Upper lobe of left lung (tissue), 6 donors: ENCODE measurements at regions not wholly inside any gene's neighbourhood (a gene's known extent, or its start where the extent isn't known, plus 50 kb on each side); places are given as distances from the start of the nearest gene placed in this dataset.

ENCODE experiments used
- ATAC-seq, 2 donors: fragments of 200-7000 bp; cut with Tn5 transposase; one replicate each; pipeline ENCODE4 v1.9.1; 2022; ENCODE audit warnings: mild to moderate bottlenecking in 2 of 2, moderate library complexity in 2 of 2; ENCODE audit not compliant: low FRiP score in 2 of 2
- DNase-seq, 2 donors: peaks; one replicate each; pipeline ENCODE4 v3.0.0-alpha.2; 2019 to 2020
- H3K27ac ChIP-seq, 4 donors: fragments of 200-600 bp; sonication (generic); one replicate each; pipeline ENCODE4 v1.5.1; 2016 to 2019
- H3K27me3 ChIP-seq, 4 donors: fragments of 200-600 bp; sonication (generic); one replicate each; pipeline ENCODE4 v1.5.1; 2017 to 2019
- H3K36me3 ChIP-seq, 4 donors: fragments of 200-600 bp; sonication (generic); one replicate each; pipeline ENCODE4 v1.5.1; 2016 to 2019
- H3K4me1 ChIP-seq, 4 donors: fragments of 200-600 bp; sonication (generic); one replicate each; pipeline ENCODE4 v1.5.1; 2018 to 2019
- H3K4me3 ChIP-seq, 4 donors: fragments of 200-600 bp; sonication (generic); one replicate each; pipeline ENCODE4 v1.5.1; 2017 to 2019; ENCODE audit warnings: mild to moderate bottlenecking in 2 of 4, moderate library complexity in 1 of 4
- H3K9me3 ChIP-seq, 4 donors: fragments of 200-600 bp; sonication (generic); one replicate each; pipeline ENCODE4 v1.5.1; 2018 to 2019
- CTCF ChIP-seq, 6 experiments: fragments of 450-650 bp in 4 of 6; fragments of 200-600 bp in 2 of 6; sonication (generic) in 2 of 6; IDR thresholded peaks; one replicate each; pipeline ENCODE4 v1.5.1; 2016 to 2019; ENCODE audit warnings: antibody characterized with exemption in 6 of 6
- EP300 ChIP-seq, 4 donors: sonication (generic); formaldehyde crosslinking; IDR thresholded peaks; one replicate each; pipeline ENCODE4 v1.5.1; 2017; ENCODE audit warnings: antibody characterized with exemption in 4 of 4, control low read depth in 2 of 4
- POLR2A ChIP-seq, 4 donors: fragments of 450-650 bp; IDR thresholded peaks; one replicate each; pipeline ENCODE4 v1.5.1; 2016 to 2017; ENCODE audit warnings: antibody characterized with exemption in 4 of 4, mild to moderate bottlenecking in 2 of 4
- POLR2AphosphoS5 ChIP-seq, 2 donors: sonication (generic); formaldehyde crosslinking; IDR thresholded peaks; one replicate each; pipeline ENCODE4 v1.5.1; 2017; ENCODE audit warnings: antibody characterized with exemption in 2 of 2
- WGBS, 2 donors: methylation state at CpG; one replicate each; pipeline ENCODE4 v1.1.5; 2017 to 2018; 5-methylcytosine and 5-hydroxymethylcytosine counted together
- donor health status: DM: no; HTN: no; CAD: no; lungs with moderate emphysema.
- donor health status: DM: no; HTN: yes; CAD: no; lungs with severe emphysema.

- Histone ChIP-seq H3K4me1 (no peaks in the 10 kb centered on the region), H3K27ac (no peak overlapping the region), H3K27me3 (no peaks in the 10 kb centered on the region), H3K4me3 (no peak overlapping the region), H3K9me3 (peaks cover 0 to 6% (median 0%) of the 10 kb centered on the region in 4 donors), H3K36me3 (no peaks in the 10 kb centered on the region)
- ATAC-seq (peak in 1 of 2 donors; percentile 11), DNase-seq (no peak)
- TF ChIP-seq EP300 (IDR thresholded peaks at IDR 0.05) (no peak), POLR2AphosphoS5 (IDR thresholded peaks at IDR 0.05) (no peak), CTCF (IDR thresholded peaks at IDR 0.05) (no peak), POLR2A (IDR thresholded peaks at IDR 0.05) (no peak)
- WGBS, 2 donors = 77% methylated on average over 1 of the region's 1 CpG
Measured at GRCh38 chr2:220779511-220779910, 792.6 kb downstream of the EPHA4 start.

DNA sequence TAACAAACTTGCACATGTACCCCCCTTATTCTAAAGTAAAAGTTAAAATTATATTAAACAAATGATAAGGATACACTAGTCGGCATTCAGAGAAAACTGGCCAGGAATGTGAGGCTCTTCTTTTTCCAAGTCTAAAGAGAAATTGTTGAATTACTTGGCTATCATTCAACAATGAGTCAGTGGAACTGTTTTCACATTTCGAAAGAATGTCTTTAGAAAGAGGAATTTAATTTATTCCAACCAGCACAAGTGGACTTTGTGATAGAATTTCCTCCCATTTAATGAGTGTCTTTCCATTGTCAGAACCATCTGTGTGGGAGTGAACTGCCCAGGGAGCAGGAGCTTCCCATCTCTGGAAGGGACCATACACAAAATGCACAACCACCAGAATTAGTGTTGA lies 792.2 kb downstream of the EPHA4 start:
- Histone ChIP-seq H3K27me3 (no peaks in the 10 kb centered on the region), H3K27ac (no peak overlapping the region), H3K36me3 (no peaks in the 10 kb centered on the region), H3K9me3 (peaks cover 0 to 6% (median 0%) of the 10 kb centered on the region in 4 donors), H3K4me1 (no peaks in the 10 kb centered on the region), H3K4me3 (no peak overlapping the region)
- WGBS, 2 donors = 49 to 54% methylated on average over 2 of the region's 2 CpGs
- DNase-seq = no peak
- peak in 1 of 2 donors; percentile 46 for ATAC-seq
- no peak for TF ChIP-seq POLR2AphosphoS5 (IDR thresholded peaks at IDR 0.05)
- TF ChIP-seq CTCF (IDR thresholded peaks at IDR 0.05) = no peak
- no peak for TF ChIP-seq POLR2A (IDR thresholded peaks at IDR 0.05)
- TF ChIP-seq EP300 (IDR thresholded peaks at IDR 0.05) = no peak

GRCh38 chr2:220781622-220782241 lies 790.4 kb downstream of the EPHA4 start:
- Histone ChIP-seq H3K27ac (no peak overlapping the region), H3K36me3 (no peaks in the 10 kb centered on the region), H3K9me3 (peaks cover 0 to 6% (median 0%) of the 10 kb centered on the region in 4 donors), H3K4me1 (no peaks in the 10 kb centered on the region), H3K4me3 (no peak overlapping the region), H3K27me3 (no peaks in the 10 kb centered on the region)
- 61 to 66% methylated on average over 5 of the region's 5 CpGs for WGBS, 2 donors
- ATAC-seq (no peak), DNase-seq (no peak)
- TF ChIP-seq POLR2AphosphoS5 (IDR thresholded peaks at IDR 0.05) = no peak
- no peak for TF ChIP-seq POLR2A (IDR thresholded peaks at IDR 0.05)
- no peak for TF ChIP-seq EP300 (IDR thresholded peaks at IDR 0.05)
- no peak for TF ChIP-seq CTCF (IDR thresholded peaks at IDR 0.05)

- no peak for TF ChIP-seq POLR2AphosphoS5 (IDR thresholded peaks at IDR 0.05)
- no peak for TF ChIP-seq CTCF (IDR thresholded peaks at IDR 0.05)
- TF ChIP-seq POLR2A (IDR thresholded peaks at IDR 0.05) = no peak
- TF ChIP-seq EP300 (IDR thresholded peaks at IDR 0.05) = no peak
- peaks cover 0 to 6% (median 0%) of the 10 kb centered on the region in 4 donors for H3K9me3 ChIP-seq
- ATAC-seq (no peak), DNase-seq (no peak)
- H3K36me3 ChIP-seq = no peaks in the 10 kb centered on the region
- H3K27ac ChIP-seq = no peak overlapping the region
- H3K27me3 ChIP-seq = no peaks in the 10 kb centered on the region
- WGBS, 2 donors = 78 to 81% methylated on average over 5 of the region's 5 CpGs
- H3K4me3 ChIP-seq = no peak overlapping the region
- H3K4me1 ChIP-seq = no peaks in the 10 kb centered on the region
Measured at GRCh38 chr2:220782609-220783113, 789.4 kb downstream of the EPHA4 start.

DNA sequence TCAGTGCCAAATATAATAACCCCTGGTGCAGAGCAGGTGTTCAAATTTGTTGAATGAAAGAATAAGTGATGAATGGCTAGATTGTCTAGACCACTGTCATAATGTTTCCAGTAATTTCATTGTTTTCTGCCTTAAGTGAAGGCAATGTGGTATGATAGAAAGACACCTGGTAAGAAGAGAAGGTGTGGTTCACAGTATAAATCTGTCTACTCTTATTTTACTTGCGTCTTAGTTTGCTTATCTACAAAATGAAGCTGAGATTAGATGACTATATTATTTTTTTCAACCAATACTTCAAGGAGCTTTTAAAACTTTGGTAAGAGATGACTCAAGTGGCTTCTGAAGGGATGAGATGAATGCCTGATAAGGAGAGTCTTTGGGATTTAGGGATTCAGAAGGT lies 788.4 kb downstream of the EPHA4 start:
- no peak for TF ChIP-seq EP300 (IDR thresholded peaks at IDR 0.05)
- TF ChIP-seq POLR2AphosphoS5 (IDR thresholded peaks at IDR 0.05) = no peak
- no peak for TF ChIP-seq CTCF (IDR thresholded peaks at IDR 0.05)
- TF ChIP-seq POLR2A (IDR thresholded peaks at IDR 0.05) = no peak
- Histone ChIP-seq H3K4me3 (no peak overlapping the region), H3K27ac (no peak overlapping the region), H3K9me3 (peaks cover 0 to 6% (median 0%) of the 10 kb centered on the region in 4 donors), H3K4me1 (no peaks in the 10 kb centered on the region), H3K27me3 (no peaks in the 10 kb centered on the region), H3K36me3 (no peaks in the 10 kb centered on the region)
- no peak for DNase-seq
- no peak for ATAC-seq
- WGBS, 2 donors = 85 to 90% methylated on average over 1 of the region's 1 CpG
